ENCODE measurements at regions not wholly inside any gene's neighbourhood (a gene's known extent, or its start where the extent isn't known, plus 50 kb on each side); places are given as distances from the start of the nearest gene placed in this dataset.

DNA sequence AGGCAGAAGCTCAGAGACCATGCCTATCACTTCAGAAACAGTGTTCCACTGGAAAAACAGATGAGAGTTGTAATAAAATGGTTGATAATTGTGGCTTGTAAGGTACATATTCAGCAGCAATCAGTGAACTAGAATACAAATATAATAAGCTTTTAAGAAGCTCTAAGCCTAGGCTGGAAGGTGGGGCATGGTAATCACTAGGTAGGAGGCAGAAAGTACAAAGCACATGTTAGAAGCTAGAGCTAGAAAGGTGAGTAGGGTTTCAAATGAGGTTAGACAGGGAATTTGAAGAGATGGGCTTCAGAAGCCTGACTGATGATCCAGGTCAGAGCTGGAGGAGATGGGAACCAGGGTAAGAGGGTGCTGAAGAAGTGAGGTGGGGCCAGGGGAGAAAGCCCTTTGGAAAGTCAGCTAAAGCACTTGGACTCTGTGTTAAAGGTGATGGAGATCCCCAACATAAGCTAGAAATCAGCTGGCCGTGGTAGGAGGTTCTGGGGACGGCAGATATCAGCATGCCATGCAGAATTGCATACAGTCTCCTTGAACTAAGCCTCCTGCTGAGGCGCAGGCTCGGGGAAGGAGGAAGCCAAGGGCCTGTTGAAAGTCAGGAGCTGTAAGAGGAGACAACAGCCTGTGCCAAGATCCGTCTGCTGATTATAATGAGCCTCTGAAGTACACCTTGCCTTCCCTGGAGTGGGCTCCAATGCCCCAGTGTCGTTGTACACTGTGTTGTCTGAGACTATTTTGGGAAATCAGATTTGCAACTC lies 659.4 kb downstream of the BCL11B start:
- TF ChIP-seq, protein P1, sequence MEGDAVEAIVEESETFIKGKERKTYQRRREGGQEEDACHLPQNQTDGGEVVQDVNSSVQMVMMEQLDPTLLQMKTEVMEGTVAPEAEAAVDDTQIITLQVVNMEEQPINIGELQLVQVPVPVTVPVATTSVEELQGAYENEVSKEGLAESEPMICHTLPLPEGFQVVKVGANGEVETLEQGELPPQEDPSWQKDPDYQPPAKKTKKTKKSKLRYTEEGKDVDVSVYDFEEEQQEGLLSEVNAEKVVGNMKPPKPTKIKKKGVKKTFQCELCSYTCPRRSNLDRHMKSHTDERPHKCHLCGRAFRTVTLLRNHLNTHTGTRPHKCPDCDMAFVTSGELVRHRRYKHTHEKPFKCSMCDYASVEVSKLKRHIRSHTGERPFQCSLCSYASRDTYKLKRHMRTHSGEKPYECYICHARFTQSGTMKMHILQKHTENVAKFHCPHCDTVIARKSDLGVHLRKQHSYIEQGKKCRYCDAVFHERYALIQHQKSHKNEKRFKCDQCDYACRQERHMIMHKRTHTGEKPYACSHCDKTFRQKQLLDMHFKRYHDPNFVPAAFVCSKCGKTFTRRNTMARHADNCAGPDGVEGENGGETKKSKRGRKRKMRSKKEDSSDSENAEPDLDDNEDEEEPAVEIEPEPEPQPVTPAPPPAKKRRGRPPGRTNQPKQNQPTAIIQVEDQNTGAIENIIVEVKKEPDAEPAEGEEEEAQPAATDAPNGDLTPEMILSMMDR (IDR thresholded peaks at IDR 0.05; ENCODE audit: poor library complexity, severe bottlenecking), result no peak
- no peak for TF ChIP-seq MXI1 (conservative IDR thresholded peaks at IDR 0.05; ENCODE audit: poor library complexity, severe bottlenecking)

Measured in neural cell (in vitro differentiated cells).